ENCODE measurements at regions not wholly inside any gene's neighbourhood (a gene's known extent, or its start where the extent isn't known, plus 50 kb on each side); places are given as distances from the start of the nearest gene placed in this dataset.
A peak's percentile ranks its signal among the peaks of the same experiment; 100 is the strongest.

- DNase-seq, result no peak
Observed at GRCh38 chr6:40831381-40831780, 207.6 kb downstream of the UNC5CL start.

GRCh38 chr6:40825102-40825501 is 213.9 kb downstream of the UNC5CL start:
- DNase-seq, result no peak

GRCh38 chr6:40823917-40824891 is 214.8 kb downstream of the UNC5CL start:
- DNase-seq, result peak; percentile 67

- no peak for DNase-seq
Observed at GRCh38 chr6:40822619-40823018, 216.4 kb downstream of the UNC5CL start.

GRCh38 chr6:40819182-40819834 is 219.7 kb downstream of the UNC5CL start:
- no peak for DNase-seq

- no peak for DNase-seq
Observed at GRCh38 chr6:40817369-40817768, 221.7 kb downstream of the UNC5CL start.

- DNase-seq, result no peak
Observed at GRCh38 chr6:40816601-40817000, 222.4 kb downstream of the UNC5CL start.

- no peak for DNase-seq
Observed at GRCh38 chr6:40815731-40816130, 223.3 kb downstream of the UNC5CL start.

- DNase-seq, result no peak
Observed at GRCh38 chr6:40810171-40810570, 223.0 kb upstream of the LRFN2 start.

- no peak for DNase-seq
Observed at GRCh38 chr6:40809627-40810026, 222.5 kb upstream of the LRFN2 start.

- DNase-seq, result peak; percentile 8
Observed at GRCh38 chr6:40807484-40807883, 220.3 kb upstream of the LRFN2 start.

- no peak for DNase-seq
Observed at GRCh38 chr6:40806256-40806864, 219.2 kb upstream of the LRFN2 start.

GRCh38 chr6:40805336-40805735 is 218.2 kb upstream of the LRFN2 start:
- DNase-seq, result no peak

GRCh38 chr6:40804905-40805304 is 217.7 kb upstream of the LRFN2 start:
- no peak for DNase-seq

GRCh38 chr6:40803897-40804702 is 216.9 kb upstream of the LRFN2 start:
- peak; percentile 48 for DNase-seq

GRCh38 chr6:40802481-40802880 is 215.3 kb upstream of the LRFN2 start:
- DNase-seq, result no peak

- DNase-seq, result no peak
Observed at GRCh38 chr6:40799296-40800140, 212.4 kb upstream of the LRFN2 start.

GRCh38 chr6:40798069-40798770 is 211.1 kb upstream of the LRFN2 start:
- DNase-seq, result no peak

- DNase-seq, result no peak
Observed at GRCh38 chr6:40796260-40797221, 209.4 kb upstream of the LRFN2 start.

GRCh38 chr6:40794586-40794985 is 207.4 kb upstream of the LRFN2 start:
- DNase-seq, result no peak

All from inflammatory macrophage treated with lipopolysaccharide for 4 hours (primary cell).